ENCODE measurements at regions not wholly inside any gene's neighbourhood (a gene's known extent, or its start where the extent isn't known, plus 50 kb on each side); places are given as distances from the start of the nearest gene placed in this dataset.

DNA sequence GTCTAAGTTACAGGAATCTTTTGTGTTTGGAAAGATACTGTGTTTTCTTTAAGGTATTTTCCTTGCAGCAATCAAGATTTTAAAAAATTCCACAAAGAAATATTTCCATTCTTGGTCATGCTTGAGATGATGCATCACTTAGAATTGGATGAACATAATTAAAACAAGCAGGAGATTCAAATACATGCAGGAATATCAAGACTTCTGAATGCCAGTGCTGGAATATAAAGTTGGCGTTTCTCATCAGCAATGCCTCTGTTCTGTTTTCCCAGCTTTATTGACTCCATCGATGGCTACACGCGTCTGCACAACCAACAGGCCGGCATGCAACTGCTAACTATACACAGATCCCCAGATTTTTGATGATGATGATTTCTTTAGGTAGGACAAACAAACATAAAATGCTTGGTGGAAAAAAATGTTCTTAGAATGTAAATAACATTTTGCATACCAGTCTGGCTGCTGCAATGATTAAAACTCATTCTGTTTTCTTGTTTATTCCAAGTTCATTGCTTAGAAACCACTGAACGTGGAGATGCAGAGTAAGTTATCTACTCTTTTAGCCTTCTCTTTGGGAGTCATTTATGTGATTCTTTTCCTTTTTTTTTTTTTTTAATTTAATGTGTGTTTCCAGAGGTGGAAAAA is 91.3 kb upstream of the FAM171A1 start:
- no peak overlapping the region for H3K4me3 ChIP-seq (ENCODE audit: low read depth, poor library complexity, severe bottlenecking)
- TF ChIP-seq, protein P1, sequence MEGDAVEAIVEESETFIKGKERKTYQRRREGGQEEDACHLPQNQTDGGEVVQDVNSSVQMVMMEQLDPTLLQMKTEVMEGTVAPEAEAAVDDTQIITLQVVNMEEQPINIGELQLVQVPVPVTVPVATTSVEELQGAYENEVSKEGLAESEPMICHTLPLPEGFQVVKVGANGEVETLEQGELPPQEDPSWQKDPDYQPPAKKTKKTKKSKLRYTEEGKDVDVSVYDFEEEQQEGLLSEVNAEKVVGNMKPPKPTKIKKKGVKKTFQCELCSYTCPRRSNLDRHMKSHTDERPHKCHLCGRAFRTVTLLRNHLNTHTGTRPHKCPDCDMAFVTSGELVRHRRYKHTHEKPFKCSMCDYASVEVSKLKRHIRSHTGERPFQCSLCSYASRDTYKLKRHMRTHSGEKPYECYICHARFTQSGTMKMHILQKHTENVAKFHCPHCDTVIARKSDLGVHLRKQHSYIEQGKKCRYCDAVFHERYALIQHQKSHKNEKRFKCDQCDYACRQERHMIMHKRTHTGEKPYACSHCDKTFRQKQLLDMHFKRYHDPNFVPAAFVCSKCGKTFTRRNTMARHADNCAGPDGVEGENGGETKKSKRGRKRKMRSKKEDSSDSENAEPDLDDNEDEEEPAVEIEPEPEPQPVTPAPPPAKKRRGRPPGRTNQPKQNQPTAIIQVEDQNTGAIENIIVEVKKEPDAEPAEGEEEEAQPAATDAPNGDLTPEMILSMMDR (IDR thresholded peaks at IDR 0.05), result no peak
- 74 to 85% methylated on average over 6 of the region's 6 CpGs for WGBS, 2 donors
- intact Hi-C loops (cut with DNase I; ENCODE audit: low total_unique reads), result no loop called here
- no peak for DNase-seq (ENCODE audit: low spot score in 2 of 2)

DNA sequence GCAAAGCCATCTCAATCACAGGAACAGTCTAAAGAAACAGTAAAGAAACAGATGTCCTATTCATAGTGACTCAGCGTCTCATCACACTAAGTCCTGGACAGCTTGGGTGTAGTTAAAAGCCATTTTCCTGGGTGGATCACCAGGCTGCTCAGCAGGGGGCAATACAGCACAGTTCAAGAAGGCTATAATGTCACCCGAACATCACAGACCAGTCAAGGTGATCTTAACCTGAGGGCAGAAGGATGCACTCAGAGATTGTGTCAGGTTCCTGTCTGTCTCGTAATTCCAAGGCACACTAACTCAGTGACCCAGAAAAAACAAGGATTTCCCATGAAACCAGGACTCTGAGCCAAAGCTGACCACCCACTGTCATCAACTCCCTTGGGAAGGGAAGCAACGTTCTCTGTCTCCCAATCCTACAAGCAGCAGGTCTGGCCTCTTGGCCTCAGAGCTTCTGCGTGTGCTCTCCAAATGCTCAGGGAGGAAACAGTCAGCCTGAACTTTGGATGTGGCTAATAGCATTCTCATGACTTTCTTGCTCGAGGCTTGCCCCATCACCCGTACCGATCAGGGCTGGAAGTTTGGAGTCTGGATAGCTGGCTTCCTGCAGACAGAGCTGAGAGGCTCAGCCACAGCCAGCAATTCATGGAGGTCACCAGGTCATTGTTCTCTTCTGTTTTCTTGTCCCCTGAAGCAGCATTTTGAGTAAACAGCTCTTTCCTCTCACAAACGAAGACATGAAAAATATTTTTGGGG is 90.4 kb upstream of the FAM171A1 start:
- no peak overlapping the region for H3K4me3 ChIP-seq (ENCODE audit: low read depth, poor library complexity, severe bottlenecking)
- TF ChIP-seq, protein P1 (IDR thresholded peaks at IDR 0.05), result no peak
- TF ChIP-seq POLR2A (IDR thresholded peaks at IDR 0.05), result no peak
- no peak for DNase-seq (ENCODE audit: low spot score in 2 of 2)
- intact Hi-C loops (cut with DNase I; ENCODE audit: low total_unique reads), result no loop called here
- 24 to 28% methylated on average over 9 of the region's 9 CpGs for WGBS, 2 donors

DNA sequence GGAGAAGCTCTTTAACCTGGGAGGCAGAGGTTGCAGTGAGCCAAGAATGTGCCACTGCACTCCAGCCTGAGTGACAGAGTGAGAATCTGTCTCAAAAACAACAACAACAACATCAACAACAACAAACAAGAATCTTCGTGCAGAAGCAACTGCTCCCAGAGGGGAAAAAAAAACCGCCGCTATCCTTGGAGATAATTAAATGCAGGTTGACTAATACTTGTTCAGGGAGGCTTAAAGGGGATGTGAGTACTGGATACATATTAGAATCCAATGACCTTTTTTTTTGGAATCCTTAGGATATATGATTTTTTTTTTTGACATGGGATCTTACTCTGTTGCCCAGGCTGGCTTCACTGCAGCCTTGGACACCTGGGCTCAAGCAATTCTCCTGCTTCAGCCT is 89.6 kb upstream of the FAM171A1 start:
- WGBS, 2 donors, result 48 to 53% methylated on average over 3 of the region's 3 CpGs
- no peak overlapping the region for H3K4me3 ChIP-seq (ENCODE audit: low read depth, poor library complexity, severe bottlenecking)
- TF ChIP-seq, protein P1 (IDR thresholded peaks at IDR 0.05), result no peak
- no peak for TF ChIP-seq POLR2A (IDR thresholded peaks at IDR 0.05)
- intact Hi-C loops (cut with DNase I; ENCODE audit: low total_unique reads), result no loop called here
- no peak for DNase-seq (ENCODE audit: low spot score in 2 of 2)

DNA sequence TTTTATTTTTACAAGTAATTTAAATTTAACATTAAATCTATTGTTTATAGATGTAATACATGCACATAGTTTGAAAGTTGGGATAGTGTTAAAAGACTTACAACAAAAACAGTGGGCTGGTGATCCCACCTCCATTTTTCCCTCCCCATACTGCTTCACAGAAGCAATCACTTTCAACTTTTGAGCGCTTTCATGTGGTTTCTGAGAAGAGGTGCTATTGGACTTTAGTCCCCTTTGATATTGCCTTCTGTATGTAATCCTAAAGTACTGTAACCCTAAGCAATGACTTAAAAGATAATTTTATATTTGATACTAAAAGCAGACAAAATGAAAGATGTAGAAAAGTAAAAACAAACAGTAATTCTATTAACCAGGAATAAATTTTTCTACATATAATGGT is 88.1 kb upstream of the FAM171A1 start:
- TF ChIP-seq POLR2A (IDR thresholded peaks at IDR 0.05), result no peak
- TF ChIP-seq, protein P1 (IDR thresholded peaks at IDR 0.05), result no peak
- no peak for DNase-seq (ENCODE audit: low spot score in 2 of 2)
- WGBS, 2 donors, result 91 to 93% methylated on average over 1 of the region's 1 CpG
- intact Hi-C loops (cut with DNase I; ENCODE audit: low total_unique reads), result no loop called here
- no peak overlapping the region for H3K4me3 ChIP-seq (ENCODE audit: low read depth, poor library complexity, severe bottlenecking)

DNA sequence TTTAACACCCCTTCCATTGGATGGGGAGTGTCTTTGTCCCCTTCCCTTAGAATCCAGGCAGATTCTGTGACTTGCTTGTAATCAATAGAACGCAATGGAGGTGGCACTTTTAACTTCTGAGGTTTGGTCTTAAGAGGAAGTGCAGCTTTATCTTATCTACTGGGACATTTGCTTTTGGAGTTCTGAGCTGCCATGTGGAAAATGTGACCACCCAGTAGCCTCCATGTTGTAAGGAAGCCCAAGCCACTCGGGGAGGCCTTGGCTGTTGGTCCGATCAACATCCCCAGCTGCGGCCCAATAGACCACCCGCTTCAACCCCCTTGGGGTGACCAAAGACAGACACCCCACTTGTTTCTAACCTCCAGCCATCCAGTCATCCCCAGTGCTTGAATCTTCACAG is 86.3 kb upstream of the FAM171A1 start:
- TF ChIP-seq, protein P1 (IDR thresholded peaks at IDR 0.05), result no peak
- TF ChIP-seq POLR2A (IDR thresholded peaks at IDR 0.05), result no peak
- intact Hi-C loops (cut with DNase I; ENCODE audit: low total_unique reads), result no loop called here
- WGBS, 2 donors, result 92 to 99% methylated on average over 5 of the region's 5 CpGs
- DNase-seq (ENCODE audit: low spot score in 2 of 2), result no peak
- H3K4me3 ChIP-seq (ENCODE audit: low read depth, poor library complexity, severe bottlenecking), result no peak overlapping the region

Data from lower leg skin (tissue), 4 donors.